Stimulated activated CD4-positive, alpha-beta T cell treated with anti-CD3 and anti-CD28 coated beads, Interleukin-4, amount 100 ng/mL, for 1 hour (primary cell): ENCODE measurements at regions not wholly inside any gene's neighbourhood (a gene's known extent, or its start where the extent isn't known, plus 50 kb on each side); places are given as distances from the start of the nearest gene placed in this dataset.

Experiments used
- DNase-seq: peaks from one replicate; pipeline ENCODE4 v3.0.0-alpha.2; 2020

- no peak for DNase-seq
These were observed 82.9 kb downstream of the ELOVL4 start for GRCh38 chr6:79864421-79864820.

GRCh38 chr6:79864001-79864400 lies 83.4 kb downstream of the ELOVL4 start:
- DNase-seq: no peak

GRCh38 chr6:79863566-79863965 lies 83.8 kb downstream of the ELOVL4 start:
- DNase-seq: no peak

GRCh38 chr6:79862711-79863110 lies 84.6 kb downstream of the ELOVL4 start:
- no peak for DNase-seq

- no peak for DNase-seq
These were observed 85.2 kb downstream of the ELOVL4 start for GRCh38 chr6:79862126-79862525.

- DNase-seq: no peak
These were observed 86.3 kb downstream of the ELOVL4 start for GRCh38 chr6:79861023-79861422.

GRCh38 chr6:79847426-79847825 lies 99.9 kb downstream of the ELOVL4 start:
- no peak for DNase-seq

GRCh38 chr6:79842376-79843040 lies 104.8 kb downstream of the ELOVL4 start:
- no peak for DNase-seq

- no peak for DNase-seq
These were observed 105.6 kb downstream of the ELOVL4 start for GRCh38 chr6:79841577-79842375.

GRCh38 chr6:79838851-79839250 lies 108.5 kb downstream of the ELOVL4 start:
- DNase-seq: no peak

GRCh38 chr6:79833964-79834284 lies 113.4 kb downstream of the ELOVL4 start:
- no peak for DNase-seq

GRCh38 chr6:79833264-79833963 lies 113.9 kb downstream of the ELOVL4 start:
- no peak for DNase-seq

- DNase-seq: no peak
These were observed 114.6 kb downstream of the ELOVL4 start for GRCh38 chr6:79832723-79833122.

GRCh38 chr6:79824202-79824601 lies 123.2 kb downstream of the ELOVL4 start:
- DNase-seq: no peak

- no peak for DNase-seq
These were observed 125.5 kb downstream of the ELOVL4 start for GRCh38 chr6:79821859-79822258.

- no peak for DNase-seq
These were observed 128.9 kb downstream of the ELOVL4 start for GRCh38 chr6:79818471-79818870.

- no peak for DNase-seq
These were observed 132.4 kb downstream of the ELOVL4 start for GRCh38 chr6:79814940-79815339.

- peak; percentile 63 for DNase-seq
These were observed 133.3 kb downstream of the ELOVL4 start for GRCh38 chr6:79813854-79814709.

- no peak for DNase-seq
These were observed 134.1 kb downstream of the ELOVL4 start for GRCh38 chr6:79813143-79813850.

GRCh38 chr6:79812195-79812594 lies 135.2 kb downstream of the ELOVL4 start:
- no peak for DNase-seq

GRCh38 chr6:79810871-79811270 lies 136.5 kb downstream of the ELOVL4 start:
- no peak for DNase-seq

GRCh38 chr6:79810185-79810705 lies 137.1 kb downstream of the ELOVL4 start:
- no peak for DNase-seq
